ENCODE measurements at regions not wholly inside any gene's neighbourhood (a gene's known extent, or its start where the extent isn't known, plus 50 kb on each side); places are given as distances from the start of the nearest gene placed in this dataset.

DNA sequence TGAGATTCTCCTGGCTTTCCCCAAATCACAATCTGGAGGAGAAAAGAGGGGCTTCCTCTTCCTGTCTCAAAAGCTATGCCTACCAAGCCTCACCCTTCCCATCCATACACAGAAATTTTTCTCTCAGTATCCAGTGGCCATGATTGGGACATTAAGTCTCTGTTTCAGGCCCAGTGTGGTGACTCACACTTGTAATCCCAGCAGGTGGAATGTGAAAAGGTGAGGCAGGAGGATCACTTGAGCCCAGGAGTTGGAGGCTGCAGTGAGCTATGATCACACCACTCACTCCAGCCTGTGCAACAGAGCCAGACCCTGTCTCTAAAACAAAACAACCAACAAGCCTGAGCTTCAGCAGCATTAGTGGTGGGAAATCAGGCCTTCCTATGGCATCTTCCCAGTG, 210.0 kb downstream of the OGFRL1 start:
- no peaks in the 10 kb centered on the region for H3K9me3 Mint-ChIP-seq
- H3K4me3 Mint-ChIP-seq, result no peak overlapping the region
- no peak overlapping the region for H3K27ac Mint-ChIP-seq
- H3K36me3 Mint-ChIP-seq (ENCODE audit: low read depth), result no peaks in the 10 kb centered on the region
- no peak for TF ChIP-seq CTCF (IDR thresholded peaks at IDR 0.05; ENCODE audit: unreplicated experiment in 3 of 3)
- H3K4me1 Mint-ChIP-seq, result peaks cover 27% of the 10 kb centered on the region
- no peaks in the 10 kb centered on the region for H3K27me3 Mint-ChIP-seq (ENCODE audit: low read depth)

GRCh38 chr6:71499667-71500066, 211.1 kb downstream of the OGFRL1 start:
- Mint-ChIP-seq H3K27me3 (ENCODE audit: low read depth) (no peaks in the 10 kb centered on the region), H3K4me3 (no peak overlapping the region), H3K9me3 (no peaks in the 10 kb centered on the region)

DNA sequence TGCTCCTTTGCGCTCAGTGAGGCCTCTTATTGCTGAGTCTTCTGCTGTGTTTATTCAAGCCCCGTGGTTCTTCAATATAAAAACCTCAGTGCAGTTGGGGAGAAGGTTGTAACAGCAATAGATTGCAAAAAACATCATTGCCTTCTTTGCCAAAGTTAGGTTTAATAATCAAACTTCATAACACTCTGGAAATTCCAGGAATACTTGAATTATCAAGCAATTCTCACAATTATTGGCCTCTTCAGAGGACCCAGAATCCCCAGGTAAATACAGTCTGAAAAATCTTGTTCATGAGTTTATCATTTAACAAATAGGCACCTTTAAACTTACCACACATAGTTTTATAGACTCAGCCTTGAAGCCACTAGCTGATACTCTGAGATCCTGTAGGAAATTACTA, 213.6 kb downstream of the OGFRL1 start:
- H3K9me3 Mint-ChIP-seq, result no peaks in the 10 kb centered on the region
- no peaks in the 10 kb centered on the region for H3K27me3 Mint-ChIP-seq (ENCODE audit: low read depth)
- TF ChIP-seq CTCF (IDR thresholded peaks at IDR 0.05; ENCODE audit: unreplicated experiment in 3 of 3), result no peak
- H3K4me3 Mint-ChIP-seq, result no peak overlapping the region
- peak overlapping the region in 2 of 3 experiments; percentile 37 to 57 for H3K27ac Mint-ChIP-seq
- H3K4me1 Mint-ChIP-seq, result peaks cover 17% of the 10 kb centered on the region
- no peaks in the 10 kb centered on the region for H3K36me3 Mint-ChIP-seq (ENCODE audit: low read depth)

More at GRCh38 chr6:71499667-71500066, 211.1 kb downstream of the OGFRL1 start:
- Mint-ChIP-seq H3K27ac (peak overlapping the region; percentile 8 to 69 (median 19)), H3K36me3 (ENCODE audit: low read depth) (no peaks in the 10 kb centered on the region), H3K4me1 (peaks cover 27% of the 10 kb centered on the region)
- TF ChIP-seq CTCF (IDR thresholded peaks at IDR 0.05; ENCODE audit: unreplicated experiment in 3 of 3), result no peak

- Mint-ChIP-seq H3K4me1 (peaks cover 17% of the 10 kb centered on the region), H3K4me3 (no peak overlapping the region), H3K36me3 (ENCODE audit: low read depth) (no peaks in the 10 kb centered on the region), H3K9me3 (no peaks in the 10 kb centered on the region), H3K27ac (no peak overlapping the region), H3K27me3 (ENCODE audit: low read depth) (no peaks in the 10 kb centered on the region)
- no peak for TF ChIP-seq CTCF (IDR thresholded peaks at IDR 0.05; ENCODE audit: unreplicated experiment in 3 of 3)
Measured at GRCh38 chr6:71502956-71503355, 214.3 kb downstream of the OGFRL1 start.

- peaks cover 35% of the 10 kb centered on the region for H3K4me1 Mint-ChIP-seq
- H3K4me3 Mint-ChIP-seq, result no peak overlapping the region
- no peak for TF ChIP-seq CTCF (IDR thresholded peaks at IDR 0.05; ENCODE audit: unreplicated experiment in 3 of 3)
- peak overlapping the region in 1 of 3 experiments; percentile 46 for H3K27ac Mint-ChIP-seq
- H3K27me3 Mint-ChIP-seq (ENCODE audit: low read depth), result no peaks in the 10 kb centered on the region
- H3K36me3 Mint-ChIP-seq (ENCODE audit: low read depth), result no peaks in the 10 kb centered on the region
- no peaks in the 10 kb centered on the region for H3K9me3 Mint-ChIP-seq
Measured at GRCh38 chr6:71507183-71507582, 218.6 kb downstream of the OGFRL1 start.

DNA sequence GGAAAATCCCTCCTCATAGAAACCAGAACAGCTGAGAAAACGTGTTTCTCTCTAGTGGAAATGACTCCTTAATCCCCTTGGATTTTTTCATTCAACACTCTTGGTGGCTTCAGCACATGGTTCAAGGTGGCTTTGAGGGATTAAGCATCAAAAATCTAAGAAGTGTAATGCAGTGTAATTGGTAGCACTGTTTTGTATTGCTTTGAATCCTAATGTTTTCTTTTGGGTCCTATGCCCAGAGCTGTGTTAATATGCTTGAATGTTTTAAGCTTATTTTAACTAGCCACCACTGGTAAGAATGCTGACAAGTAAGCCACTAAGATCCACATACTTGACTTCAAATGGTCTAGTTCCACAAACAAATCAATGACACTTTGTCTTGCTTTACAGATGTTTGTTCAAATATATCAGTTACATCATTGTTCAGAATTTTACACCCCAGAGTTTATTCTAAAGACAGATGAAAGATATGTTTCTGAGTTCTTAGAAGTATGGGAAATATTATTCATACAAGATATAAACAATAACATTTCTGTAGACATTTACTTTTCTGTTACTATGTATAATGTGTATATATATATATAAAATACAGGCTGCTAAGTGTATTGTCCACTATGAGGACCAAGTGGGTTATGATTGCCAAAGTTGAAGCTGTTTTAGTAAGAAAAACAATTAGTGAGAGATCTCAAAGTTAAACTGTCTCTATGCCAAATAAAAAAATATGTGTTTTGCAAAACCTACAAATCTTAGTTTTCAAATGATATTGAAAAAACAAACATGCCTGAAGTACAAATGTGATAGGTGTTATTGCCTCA, 220.8 kb downstream of the OGFRL1 start:
- TF ChIP-seq CTCF (IDR thresholded peaks at IDR 0.05; ENCODE audit: unreplicated experiment in 3 of 3), result no peak
- H3K27me3 Mint-ChIP-seq (ENCODE audit: low read depth), result no peaks in the 10 kb centered on the region
- H3K4me1 Mint-ChIP-seq, result peaks cover 42% of the 10 kb centered on the region
- no peaks in the 10 kb centered on the region for H3K9me3 Mint-ChIP-seq
- H3K36me3 Mint-ChIP-seq (ENCODE audit: low read depth), result no peaks in the 10 kb centered on the region
- peak overlapping the region; percentile 50 to 86 (median 62) for H3K27ac Mint-ChIP-seq
- no peak overlapping the region for H3K4me3 Mint-ChIP-seq
